HG03342 (cell line): ENCODE measurements at regions not wholly inside any gene's neighbourhood (a gene's known extent, or its start where the extent isn't known, plus 50 kb on each side); places are given as distances from the start of the nearest gene placed in this dataset.
A peak's percentile ranks its signal among the peaks of the same experiment; 100 is the strongest.

Experiments
- ATAC-seq: cut with Tn5 transposase; IDR thresholded peaks from one replicate; pipeline ENCODE4 v1.9.1; 2021; ENCODE audit warnings: mild to moderate bottlenecking, moderate library complexity; ENCODE audit not compliant: unreplicated experiment

- ATAC-seq = no peak
Measured at GRCh38 chr9:1261879-1262766, 212.0 kb downstream of the DMRT2 start.

DNA sequence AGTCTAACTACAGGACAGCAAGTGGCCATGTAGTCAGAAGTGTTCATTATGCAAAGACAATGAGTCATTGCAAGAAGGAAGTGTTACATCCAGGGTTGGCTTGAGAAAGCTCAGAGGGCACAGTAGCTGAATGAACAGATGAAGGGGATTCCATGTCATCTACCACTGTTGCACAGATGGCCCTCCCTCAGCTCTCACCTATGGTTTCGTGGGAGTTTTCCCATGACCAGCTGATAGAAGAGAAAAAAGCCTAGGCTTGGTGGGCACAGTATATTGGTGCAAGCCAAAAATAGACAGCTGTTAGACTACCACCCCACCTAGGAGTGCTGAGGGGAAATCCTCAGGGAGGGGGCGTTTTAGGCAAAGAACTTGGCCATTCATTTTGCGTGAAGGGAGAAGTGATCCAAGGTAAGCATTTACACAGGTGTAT lies 217.0 kb downstream of the DMRT2 start:
- ATAC-seq = peak; percentile 91

GRCh38 chr9:1267581-1267980 lies 217.4 kb downstream of the DMRT2 start:
- ATAC-seq = no peak

- ATAC-seq = no peak
Measured at GRCh38 chr9:1269533-1270315, 219.6 kb downstream of the DMRT2 start.

GRCh38 chr9:1271367-1271766 lies 221.2 kb downstream of the DMRT2 start:
- no peak for ATAC-seq

- ATAC-seq = no peak
Measured at GRCh38 chr9:1271786-1272185, 221.6 kb downstream of the DMRT2 start.

- no peak for ATAC-seq
Measured at GRCh38 chr9:1272488-1272887, 222.3 kb downstream of the DMRT2 start.

DNA sequence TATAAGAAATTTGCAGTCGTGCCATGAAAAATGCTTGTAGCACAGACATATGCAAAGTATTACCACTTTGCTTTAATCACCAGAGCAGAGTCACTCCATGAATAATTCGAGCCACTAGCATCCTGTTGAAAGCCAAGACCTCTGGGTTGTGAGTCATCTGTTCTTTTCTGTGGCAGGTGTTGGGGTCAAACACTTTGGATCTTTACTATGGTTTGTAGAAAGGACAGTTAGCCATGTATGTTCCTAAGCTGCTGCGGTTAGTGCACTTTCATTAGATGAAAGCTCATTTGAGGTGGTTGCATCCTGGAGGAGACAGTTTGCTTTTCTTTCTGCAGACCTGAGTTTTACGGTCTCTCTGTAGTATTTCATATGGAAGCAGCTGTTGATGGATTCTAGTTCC lies 223.7 kb downstream of the DMRT2 start:
- no peak for ATAC-seq

DNA sequence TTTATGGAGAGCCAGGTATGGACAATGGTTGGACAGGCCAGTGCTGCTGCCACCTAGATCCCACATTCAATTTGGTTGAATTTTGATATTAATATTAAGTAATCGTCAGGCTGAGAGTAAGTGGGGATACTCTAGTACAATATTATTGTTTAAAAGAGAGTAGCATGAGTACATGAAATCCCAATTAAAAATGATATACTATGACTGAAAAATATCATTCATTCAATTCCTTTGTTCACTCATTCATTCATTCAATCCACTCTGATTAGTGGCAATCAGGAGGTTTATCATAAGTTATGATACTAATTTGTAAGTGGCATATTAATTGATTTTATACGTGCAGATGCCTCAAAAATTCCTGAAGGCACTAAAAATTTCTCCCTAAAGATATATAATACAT lies 224.2 kb downstream of the DMRT2 start:
- ATAC-seq = no peak

GRCh38 chr9:1276474-1276873 lies 226.3 kb downstream of the DMRT2 start:
- ATAC-seq = no peak

DNA sequence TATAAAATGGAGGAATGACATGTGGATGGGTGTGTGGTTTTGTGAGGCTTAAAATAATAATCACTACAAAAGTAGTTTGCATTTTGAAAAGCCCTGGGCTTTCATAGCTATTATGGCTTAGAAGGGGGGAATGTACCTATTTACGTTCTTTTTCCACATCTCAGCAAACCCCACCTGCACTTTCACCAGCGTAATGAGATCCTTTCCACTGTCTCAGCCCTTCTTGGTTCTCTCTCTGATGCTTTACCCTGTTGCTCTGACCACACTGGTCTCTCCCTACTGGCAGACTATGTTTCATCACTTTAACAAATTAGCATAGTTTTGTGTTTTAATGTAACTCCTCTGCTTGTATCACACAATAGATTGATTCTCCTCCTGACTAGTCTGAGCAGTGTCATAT lies 234.6 kb downstream of the DMRT2 start:
- ATAC-seq = no peak

- ATAC-seq = no peak
Measured at GRCh38 chr9:1285526-1285925, 235.4 kb downstream of the DMRT2 start.

DNA sequence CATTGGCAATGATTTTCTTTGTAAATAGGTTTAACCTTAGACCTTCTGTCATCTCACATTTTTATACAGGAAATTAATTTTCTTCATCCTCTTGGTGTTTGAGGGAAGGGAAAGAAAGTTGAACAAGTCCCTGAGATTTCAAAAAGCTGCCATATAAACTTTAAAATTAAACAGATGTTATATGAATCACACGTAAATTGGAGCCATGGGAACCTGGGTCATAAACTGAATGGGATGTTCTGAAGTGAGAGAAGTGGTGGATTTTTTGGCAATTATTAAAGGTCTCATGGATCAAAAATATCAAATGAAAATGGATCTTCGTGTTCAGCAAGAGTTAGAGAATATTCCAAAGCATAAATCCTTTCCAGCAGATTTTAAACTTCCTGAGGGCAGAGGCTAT lies 242.2 kb downstream of the DMRT2 start:
- no peak for ATAC-seq

GRCh38 chr9:1294641-1295258 lies 244.6 kb downstream of the DMRT2 start:
- ATAC-seq = no peak

DNA sequence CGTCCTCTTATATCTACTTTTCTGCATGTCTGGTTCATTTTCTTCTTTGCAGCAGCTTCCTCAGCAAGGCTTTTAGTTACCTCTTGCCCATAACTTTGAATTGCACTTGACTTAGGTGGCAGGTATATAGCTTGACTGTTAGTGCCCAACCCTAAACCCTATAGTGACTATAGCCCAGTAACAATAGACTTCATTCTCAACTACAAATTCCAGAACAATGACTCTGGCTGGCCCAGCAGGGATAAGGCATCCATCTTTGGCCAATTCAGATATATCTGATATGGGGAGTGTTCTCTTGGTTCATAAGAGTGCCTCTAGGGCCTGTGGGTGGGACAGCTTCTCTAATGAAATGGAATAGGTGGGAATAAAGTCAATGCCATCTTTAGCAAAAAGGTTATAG lies 246.2 kb downstream of the DMRT2 start:
- ATAC-seq = no peak

- ATAC-seq = no peak
Measured at GRCh38 chr9:1298046-1298445, 247.9 kb downstream of the DMRT2 start.

DNA sequence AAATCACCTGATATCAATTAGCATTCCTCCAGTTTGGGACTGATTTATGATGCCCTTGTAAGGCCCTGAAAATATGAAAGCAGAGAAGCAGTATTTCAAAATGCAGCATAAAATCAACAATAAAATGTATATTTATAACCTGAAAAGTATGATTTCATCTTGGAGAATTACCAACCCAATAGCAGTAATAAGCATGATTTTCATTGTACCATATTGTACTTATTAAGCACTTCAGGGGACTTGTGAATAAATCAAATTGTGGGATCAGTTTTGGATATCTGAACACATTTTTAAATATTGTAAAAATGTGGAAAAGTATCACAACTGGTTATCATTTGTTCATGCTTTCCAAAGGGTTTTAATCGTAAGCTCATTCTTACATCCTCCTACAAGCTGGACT lies 250.8 kb downstream of the DMRT2 start:
- no peak for ATAC-seq

DNA sequence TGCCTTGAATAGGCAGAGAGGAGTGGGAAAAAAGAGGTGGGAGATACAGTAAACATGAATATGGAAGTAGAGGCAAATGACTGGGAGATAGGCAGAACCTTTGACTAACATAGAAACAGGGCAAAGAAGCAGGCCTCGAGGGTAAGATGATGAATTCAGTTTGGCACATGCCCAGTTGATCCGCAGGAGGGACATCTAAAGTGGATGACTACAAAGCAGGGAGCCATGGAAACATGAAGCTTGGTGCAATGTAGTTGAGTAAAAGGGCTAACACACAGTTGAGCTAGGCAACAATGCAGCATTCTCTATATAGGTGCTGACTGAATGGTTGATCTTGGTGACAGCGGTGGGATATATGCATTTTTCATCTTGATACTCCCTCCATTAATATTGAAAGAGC lies 253.8 kb downstream of the DMRT2 start:
- no peak for ATAC-seq

DNA sequence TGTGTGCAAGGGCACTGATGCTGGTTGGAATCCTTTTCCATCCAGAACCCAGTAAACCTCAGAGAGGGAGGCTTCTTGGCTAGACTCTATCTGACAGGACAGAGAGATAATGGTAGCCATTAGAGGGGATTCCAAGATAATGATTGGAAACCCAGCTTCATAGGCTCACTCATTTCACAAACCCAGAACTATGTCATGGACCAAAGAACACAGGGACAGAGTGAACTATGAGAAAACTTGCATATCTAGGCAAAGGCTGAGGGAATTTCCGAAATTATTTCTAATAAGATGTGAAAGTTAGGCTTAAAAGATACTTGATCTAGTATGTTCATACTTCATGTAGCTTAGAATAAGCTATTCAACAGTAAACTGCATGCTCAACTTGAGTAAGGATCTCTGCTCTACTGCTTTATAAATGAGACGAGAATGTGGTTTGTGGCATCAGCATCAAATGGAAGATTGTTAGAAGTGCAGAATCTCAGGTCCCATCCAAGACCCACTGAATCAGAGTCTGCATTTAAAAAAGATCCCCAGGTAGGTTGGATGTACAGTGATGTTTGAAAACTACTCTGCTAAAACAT lies 261.4 kb downstream of the DMRT2 start:
- no peak for ATAC-seq

GRCh38 chr9:1319436-1319835 lies 269.3 kb downstream of the DMRT2 start:
- ATAC-seq = no peak

DNA sequence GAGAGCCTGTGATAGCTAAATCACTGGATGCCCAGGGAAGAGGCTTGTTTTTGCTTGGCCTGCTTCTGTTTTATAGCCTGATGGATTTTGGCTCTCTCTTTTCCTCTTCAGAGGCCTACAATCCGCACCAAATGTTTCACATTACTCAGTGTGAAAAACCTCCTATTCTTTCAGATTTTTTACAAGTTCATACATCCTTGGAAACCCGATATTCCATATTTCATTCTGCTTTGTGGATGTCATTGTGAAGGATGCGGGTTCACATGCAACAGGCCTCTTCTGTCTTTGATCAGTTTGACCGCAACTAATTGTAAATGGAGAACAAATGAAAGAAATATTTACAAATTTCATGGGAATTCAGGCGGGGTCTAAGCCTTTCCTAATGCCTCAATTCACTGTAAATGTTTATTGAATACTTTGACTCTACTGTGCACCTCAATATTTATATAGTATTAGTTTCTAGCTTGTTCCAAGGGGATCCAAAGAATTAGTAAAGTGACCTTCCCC lies 269.9 kb downstream of the DMRT2 start:
- ATAC-seq = no peak
